ENCODE measurements at regions not wholly inside any gene's neighbourhood (a gene's known extent, or its start where the extent isn't known, plus 50 kb on each side); places are given as distances from the start of the nearest gene placed in this dataset.
"Not testable (repeated sequence)": the region's sequence is repeated elsewhere in the genome, so short reads cannot be mapped to it uniquely, and the experiment has no call there.

DNA sequence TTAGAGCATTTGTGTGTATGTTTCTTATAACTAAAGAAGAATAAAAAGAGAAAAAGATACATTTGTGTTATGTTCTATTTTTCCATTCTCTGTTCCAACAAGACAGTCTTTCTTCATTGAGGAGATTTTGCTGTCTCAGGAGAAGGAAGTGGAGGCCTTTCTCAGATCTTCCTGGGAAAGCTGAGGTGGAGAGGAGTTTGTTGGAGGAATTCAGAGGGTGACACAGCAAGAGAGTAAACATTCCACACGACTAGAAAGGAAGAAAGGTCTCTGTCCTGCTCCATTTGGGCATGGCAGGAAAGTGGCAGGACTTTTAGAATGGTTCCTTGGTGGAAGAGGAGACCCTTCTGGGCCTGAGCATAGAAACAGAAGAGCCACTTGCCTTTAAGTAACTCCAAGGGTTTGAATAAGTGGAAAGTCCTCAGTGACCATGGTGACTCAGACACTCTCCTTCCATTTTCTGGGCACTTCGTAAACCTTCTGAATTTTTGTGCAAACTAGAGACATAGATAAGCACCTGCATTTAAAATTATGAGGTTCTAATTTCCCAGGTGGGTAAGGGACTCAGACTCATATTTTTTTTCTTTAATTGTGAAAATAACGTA is 52.3 kb upstream of the COL5A2 start:
- TF ChIP-seq, protein P1, sequence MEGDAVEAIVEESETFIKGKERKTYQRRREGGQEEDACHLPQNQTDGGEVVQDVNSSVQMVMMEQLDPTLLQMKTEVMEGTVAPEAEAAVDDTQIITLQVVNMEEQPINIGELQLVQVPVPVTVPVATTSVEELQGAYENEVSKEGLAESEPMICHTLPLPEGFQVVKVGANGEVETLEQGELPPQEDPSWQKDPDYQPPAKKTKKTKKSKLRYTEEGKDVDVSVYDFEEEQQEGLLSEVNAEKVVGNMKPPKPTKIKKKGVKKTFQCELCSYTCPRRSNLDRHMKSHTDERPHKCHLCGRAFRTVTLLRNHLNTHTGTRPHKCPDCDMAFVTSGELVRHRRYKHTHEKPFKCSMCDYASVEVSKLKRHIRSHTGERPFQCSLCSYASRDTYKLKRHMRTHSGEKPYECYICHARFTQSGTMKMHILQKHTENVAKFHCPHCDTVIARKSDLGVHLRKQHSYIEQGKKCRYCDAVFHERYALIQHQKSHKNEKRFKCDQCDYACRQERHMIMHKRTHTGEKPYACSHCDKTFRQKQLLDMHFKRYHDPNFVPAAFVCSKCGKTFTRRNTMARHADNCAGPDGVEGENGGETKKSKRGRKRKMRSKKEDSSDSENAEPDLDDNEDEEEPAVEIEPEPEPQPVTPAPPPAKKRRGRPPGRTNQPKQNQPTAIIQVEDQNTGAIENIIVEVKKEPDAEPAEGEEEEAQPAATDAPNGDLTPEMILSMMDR (IDR thresholded peaks at IDR 0.05; ENCODE audit: control insufficient read depth, insufficient read depth, low read depth, low read length, missing control alignments): no peak
- no peak for DNase-seq (ENCODE audit: low read depth)
- no peak overlapping the region for H3K4me3 ChIP-seq (ENCODE audit: control insufficient read depth, low read depth, low read length)

DNA sequence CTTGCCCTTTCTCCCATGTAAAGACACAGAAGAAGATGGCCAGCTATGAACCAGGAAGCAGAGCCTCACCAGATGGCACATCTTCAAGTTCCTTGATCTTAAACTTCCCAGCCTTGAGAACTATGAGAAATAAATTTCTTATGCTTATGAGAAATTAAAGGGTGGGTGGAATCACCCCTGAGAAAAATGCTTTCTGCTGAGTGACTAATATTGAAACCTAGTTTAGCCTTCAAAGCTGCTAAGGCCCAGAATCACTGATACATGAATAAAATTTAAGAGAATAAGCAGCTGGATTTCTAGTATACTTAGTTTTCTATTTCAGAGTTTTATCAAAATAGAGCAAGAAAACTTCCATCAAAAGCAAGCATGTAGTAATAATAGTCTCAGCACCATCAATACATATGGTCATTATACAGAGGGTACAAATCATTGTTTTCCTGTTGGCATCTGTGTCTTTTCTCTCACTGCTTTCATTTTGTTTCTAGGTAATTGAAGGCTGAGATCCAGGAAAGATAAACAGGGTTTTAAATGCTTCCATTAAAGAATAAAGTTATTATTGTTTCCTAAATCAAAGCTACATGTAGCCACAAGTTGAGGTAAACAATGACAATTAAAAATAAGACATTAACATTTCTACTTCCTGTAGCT is 53.3 kb upstream of the COL5A2 start:
- TF ChIP-seq, protein P1 (IDR thresholded peaks at IDR 0.05; ENCODE audit: control insufficient read depth, insufficient read depth, low read depth, low read length, missing control alignments): no peak
- no peak for DNase-seq (ENCODE audit: low read depth)
- H3K4me3 ChIP-seq (ENCODE audit: control insufficient read depth, low read depth, low read length): no peak overlapping the region

DNA sequence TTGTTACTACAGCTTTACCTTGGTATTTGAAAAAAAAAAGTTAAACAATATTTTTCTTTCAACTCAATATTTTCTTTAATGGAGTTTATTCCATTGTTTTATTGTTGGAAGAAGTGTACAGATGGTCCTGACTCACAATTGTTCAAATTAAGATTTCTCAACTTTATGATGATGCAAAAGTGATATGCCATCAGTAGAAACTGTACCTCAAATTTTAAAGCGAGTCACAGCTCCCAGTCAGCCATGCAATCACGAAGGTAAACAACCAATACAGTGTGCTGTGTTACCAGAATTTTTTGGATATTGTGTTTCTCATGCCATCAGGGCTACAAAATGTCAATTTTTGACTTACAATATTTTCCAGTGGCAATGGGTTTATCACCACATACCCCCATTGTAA is 54.0 kb upstream of the COL5A2 start:
- H3K4me3 ChIP-seq (ENCODE audit: control insufficient read depth, low read depth, low read length): no peak overlapping the region
- no peak for DNase-seq (ENCODE audit: low read depth)
- TF ChIP-seq, protein P1 (IDR thresholded peaks at IDR 0.05; ENCODE audit: control insufficient read depth, insufficient read depth, low read depth, low read length, missing control alignments): no peak

DNA sequence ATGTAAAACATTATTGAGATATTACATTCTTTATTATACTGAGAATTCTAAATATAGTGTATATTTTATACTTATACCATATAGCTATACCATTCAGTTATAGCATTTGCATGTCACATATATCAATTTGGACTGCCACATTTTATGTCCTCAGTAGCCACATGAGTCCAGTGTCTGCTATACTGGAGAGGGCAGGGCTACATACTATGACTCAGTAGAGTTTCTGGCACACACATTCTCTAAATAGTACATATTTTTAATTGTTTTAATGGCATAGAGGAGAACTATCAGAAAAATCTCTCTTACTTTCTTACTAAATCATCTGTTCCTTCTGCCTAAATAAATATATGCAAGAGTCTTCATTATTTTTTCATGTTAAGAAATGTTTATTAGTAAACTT is 55.4 kb upstream of the COL5A2 start:
- no peak for DNase-seq (ENCODE audit: low read depth)
- TF ChIP-seq, protein P1 (IDR thresholded peaks at IDR 0.05; ENCODE audit: control insufficient read depth, insufficient read depth, low read depth, low read length, missing control alignments): no peak
- no peak overlapping the region for H3K4me3 ChIP-seq (ENCODE audit: control insufficient read depth, low read depth, low read length)

DNA sequence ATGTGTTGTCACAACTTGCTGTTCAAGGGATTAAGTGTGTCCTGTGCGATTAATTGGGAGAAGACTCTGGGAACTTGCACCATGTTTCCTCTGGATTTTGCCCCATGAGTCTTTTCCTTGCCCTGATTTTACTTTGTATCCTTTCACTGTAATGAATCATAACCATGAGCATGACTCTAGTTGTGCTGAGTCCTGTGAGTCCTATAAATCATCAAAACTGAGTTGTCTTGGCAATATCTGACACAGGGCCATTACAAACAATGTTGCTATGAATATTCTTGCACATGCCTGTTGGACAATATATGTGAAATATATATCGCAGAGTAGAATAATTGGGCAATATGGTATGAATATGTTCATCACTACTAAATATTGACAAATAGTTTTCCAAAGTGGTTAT is 56.5 kb upstream of the COL5A2 start:
- TF ChIP-seq, protein P1 (IDR thresholded peaks at IDR 0.05; ENCODE audit: control insufficient read depth, insufficient read depth, low read depth, low read length, missing control alignments): no peak
- H3K4me3 ChIP-seq (ENCODE audit: control insufficient read depth, low read depth, low read length): no peak overlapping the region
- no peak for DNase-seq (ENCODE audit: low read depth)

DNA sequence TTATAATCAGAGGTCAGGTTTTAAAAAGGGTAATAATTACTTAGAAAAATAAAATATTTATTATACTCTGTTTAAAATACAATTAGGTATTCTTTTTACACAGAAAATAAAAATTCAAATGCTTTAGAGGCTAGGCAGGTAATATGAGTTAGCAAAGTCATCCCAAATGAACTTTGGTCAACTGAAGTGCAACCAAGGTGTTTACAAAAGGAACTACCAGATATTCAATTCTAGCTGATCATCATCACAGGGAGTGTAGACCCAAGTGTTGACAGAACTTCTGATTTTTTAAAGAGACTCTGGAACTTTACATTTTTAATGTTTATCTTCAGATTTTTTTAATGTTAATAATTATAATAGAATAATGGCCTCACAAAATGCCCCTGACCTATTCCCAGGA is 59.3 kb upstream of the COL5A2 start:
- no peak for DNase-seq (ENCODE audit: low read depth)
- no peak overlapping the region for H3K4me3 ChIP-seq (ENCODE audit: control insufficient read depth, low read depth, low read length)
- TF ChIP-seq, protein P1 (IDR thresholded peaks at IDR 0.05; ENCODE audit: control insufficient read depth, insufficient read depth, low read depth, low read length, missing control alignments): no peak

DNA sequence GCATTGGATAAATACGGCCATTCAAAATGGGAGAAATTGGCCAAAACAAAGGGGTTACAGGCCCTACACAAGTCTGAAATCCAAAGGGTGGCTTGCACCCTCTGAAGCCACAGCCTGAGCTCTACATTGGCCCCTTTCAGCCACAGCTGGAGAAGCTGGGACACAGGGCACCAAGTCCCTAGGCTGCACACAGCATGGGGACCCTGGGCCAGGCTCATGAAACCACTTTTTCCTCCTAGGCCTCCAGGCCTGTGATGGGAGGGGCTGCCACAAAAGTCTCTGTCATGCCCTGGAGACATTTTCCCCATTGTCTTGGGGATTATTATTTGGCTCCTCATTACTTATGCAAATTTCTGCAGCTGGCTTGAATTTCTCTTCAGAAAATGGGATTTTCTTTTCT is 64.3 kb upstream of the COL5A2 start:
- not testable (repeated sequence) for H3K4me3 ChIP-seq (ENCODE audit: control insufficient read depth, low read depth, low read length); DNase-seq (ENCODE audit: low read depth)

Measured in AG09309 (cell line).